ENCODE measurements at regions not wholly inside any gene's neighbourhood (a gene's known extent, or its start where the extent isn't known, plus 50 kb on each side); places are given as distances from the start of the nearest gene placed in this dataset.
"Not testable (repeated sequence)": the region's sequence is repeated elsewhere in the genome, so short reads cannot be mapped to it uniquely, and the experiment has no call there.

DNA sequence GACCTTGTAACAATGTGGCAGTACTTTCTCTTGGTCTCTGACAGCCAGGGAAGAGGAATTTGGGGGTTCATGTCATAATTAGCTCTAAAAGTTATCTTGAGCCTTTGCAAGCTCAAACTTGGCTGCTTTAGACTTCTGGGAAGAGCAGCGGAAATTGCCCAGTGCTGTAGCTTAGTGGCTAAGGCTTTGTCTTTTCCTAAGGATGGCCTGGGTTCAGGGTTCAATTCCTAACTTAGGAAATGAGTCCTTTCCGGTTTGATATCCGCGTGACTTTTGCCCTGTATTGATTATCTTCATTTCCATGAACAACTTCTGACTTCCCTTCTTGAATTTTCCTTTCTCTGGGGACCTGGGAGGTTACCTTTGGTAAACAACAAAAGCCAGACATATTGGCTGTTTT is 961.0 kb downstream of the CNTNAP5 start:
- POLR2A ChIA-PET: no interaction called here
- Mint-ChIP-seq H3K27me3 (ENCODE audit: low read depth) (peaks cover 2% of the 10 kb centered on the region; the same call in 1 of the 2 replicates), H3K27ac (no peak overlapping the region), H3K4me1 (peaks cover 6% of the 10 kb centered on the region), H3K4me3 (no peak overlapping the region), H3K36me3 (peaks cover 22% of the 10 kb centered on the region), H3K9me3 (peaks cover 38% of the 10 kb centered on the region)
- CTCF ChIA-PET: no interaction called here
- TF ChIP-seq NFYB (CRISPR knock-in tag; conservative IDR thresholded peaks at IDR 0.05; ENCODE audit: low read depth) (no peak), NFATC4 (CRISPR knock-in tag; IDR thresholded peaks at IDR 0.05) (no peak)
- TF ChIP-seq, protein P1, sequence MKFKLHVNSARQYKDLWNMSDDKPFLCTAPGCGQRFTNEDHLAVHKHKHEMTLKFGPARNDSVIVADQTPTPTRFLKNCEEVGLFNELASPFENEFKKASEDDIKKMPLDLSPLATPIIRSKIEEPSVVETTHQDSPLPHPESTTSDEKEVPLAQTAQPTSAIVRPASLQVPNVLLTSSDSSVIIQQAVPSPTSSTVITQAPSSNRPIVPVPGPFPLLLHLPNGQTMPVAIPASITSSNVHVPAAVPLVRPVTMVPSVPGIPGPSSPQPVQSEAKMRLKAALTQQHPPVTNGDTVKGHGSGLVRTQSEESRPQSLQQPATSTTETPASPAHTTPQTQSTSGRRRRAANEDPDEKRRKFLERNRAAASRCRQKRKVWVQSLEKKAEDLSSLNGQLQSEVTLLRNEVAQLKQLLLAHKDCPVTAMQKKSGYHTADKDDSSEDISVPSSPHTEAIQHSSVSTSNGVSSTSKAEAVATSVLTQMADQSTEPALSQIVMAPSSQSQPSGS (CRISPR knock-in tag; IDR thresholded peaks at IDR 0.05; ENCODE audit: borderline replicate concordance, low read depth): no peak
- TF ChIP-seq, protein P2, sequence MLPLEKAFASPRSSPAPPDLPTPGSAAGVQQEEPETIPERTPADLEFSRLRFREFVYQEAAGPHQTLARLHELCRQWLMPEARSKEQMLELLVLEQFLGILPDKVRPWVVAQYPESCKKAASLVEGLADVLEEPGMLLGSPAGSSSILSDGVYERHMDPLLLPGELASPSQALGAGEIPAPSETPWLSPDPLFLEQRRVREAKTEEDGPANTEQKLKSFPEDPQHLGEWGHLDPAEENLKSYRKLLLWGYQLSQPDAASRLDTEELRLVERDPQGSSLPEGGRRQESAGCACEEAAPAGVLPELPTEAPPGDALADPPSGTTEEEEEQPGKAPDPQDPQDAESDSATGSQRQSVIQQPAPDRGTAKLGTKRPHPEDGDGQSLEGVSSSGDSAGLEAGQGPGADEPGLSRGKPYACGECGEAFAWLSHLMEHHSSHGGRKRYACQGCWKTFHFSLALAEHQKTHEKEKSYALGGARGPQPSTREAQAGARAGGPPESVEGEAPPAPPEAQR (CRISPR knock-in tag; IDR thresholded peaks at IDR 0.05): no peak
- ATAC-seq (no peak), DNase-seq (ENCODE audit: low spot score) (no peak)

DNA sequence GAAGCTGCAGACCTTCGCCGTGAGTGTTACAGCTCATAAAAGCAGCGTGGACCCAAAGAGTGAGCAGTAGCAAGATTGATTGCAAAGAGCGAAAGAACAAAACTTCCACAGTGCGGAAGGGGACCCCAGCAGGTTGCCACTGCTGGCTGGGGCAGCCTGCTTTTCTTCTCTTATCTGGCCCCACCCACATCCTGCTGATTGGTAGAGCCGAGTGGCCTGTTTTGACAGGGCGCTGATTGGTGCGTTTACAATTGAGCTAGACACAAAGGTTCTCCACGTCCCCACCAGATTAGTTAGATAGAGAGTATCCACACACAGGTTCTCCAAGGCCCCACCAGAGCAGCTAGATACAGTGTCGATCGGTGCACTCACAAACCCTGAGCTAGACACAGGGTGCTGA is 961.8 kb downstream of the CNTNAP5 start:
- peak; percentile 46; the same call in 1 of the 2 replicates for TF ChIP-seq NFYB (CRISPR knock-in tag; conservative IDR thresholded peaks at IDR 0.05; ENCODE audit: low read depth)
- peak overlapping the region; percentile 70 for H3K27ac Mint-ChIP-seq
- H3K4me1 Mint-ChIP-seq; H3K4me3 Mint-ChIP-seq; DNase-seq (ENCODE audit: low spot score); POLR2A ChIA-PET; CTCF ChIA-PET; ATAC-seq; H3K27me3 Mint-ChIP-seq (ENCODE audit: low read depth): not testable (repeated sequence)
- H3K36me3 Mint-ChIP-seq: peaks cover 26% of the 10 kb centered on the region
- H3K9me3 Mint-ChIP-seq: peaks cover 38% of the 10 kb centered on the region

DNA sequence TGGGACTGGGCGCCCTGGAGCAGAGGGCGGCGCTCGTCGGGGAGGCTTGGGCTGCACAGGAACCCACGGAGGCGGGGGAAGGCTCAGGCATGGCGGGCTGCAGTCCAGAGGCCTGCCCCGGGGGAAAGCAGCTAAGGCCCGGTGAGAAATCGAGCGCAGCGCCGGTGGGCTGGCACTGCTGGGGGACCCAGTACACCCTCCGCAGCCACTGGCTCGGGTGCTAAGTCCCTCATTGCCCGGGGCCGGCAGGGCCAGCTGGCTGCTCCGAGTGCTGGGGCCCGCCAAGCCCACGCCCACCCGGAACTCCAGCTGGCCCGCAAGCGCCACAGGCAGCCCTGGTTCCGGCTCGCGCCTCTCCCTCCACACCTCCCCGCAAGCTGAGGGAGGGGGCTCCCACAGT is 962.3 kb downstream of the CNTNAP5 start:
- H3K4me1 Mint-ChIP-seq; DNase-seq (ENCODE audit: low spot score); H3K27ac Mint-ChIP-seq; CTCF ChIA-PET; H3K27me3 Mint-ChIP-seq (ENCODE audit: low read depth); ATAC-seq; POLR2A ChIA-PET; H3K4me3 Mint-ChIP-seq: not testable (repeated sequence)
- H3K9me3 Mint-ChIP-seq: peaks cover 41% of the 10 kb centered on the region
- H3K36me3 Mint-ChIP-seq: peaks cover 30% of the 10 kb centered on the region

DNA sequence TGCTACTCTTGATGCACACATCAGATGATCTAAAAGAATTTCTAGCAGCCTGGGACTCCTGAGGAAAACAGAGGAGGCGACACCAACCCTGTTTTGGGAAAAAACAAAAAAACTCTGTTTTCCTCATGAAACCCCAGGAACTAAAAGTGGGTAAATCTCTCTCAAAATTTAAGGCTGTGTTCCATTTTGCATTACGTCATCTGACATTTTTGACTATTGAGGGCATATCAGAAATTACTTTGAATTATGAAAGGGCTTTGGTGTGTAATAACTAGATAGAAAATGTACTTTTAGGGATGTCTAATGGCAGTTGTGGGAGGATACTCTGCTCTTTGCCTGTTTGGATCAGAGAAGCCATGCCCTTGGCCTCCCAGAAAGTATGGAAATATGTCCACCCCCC is 963.0 kb downstream of the CNTNAP5 start:
- no peak overlapping the region for H3K27ac Mint-ChIP-seq
- peaks cover 6% of the 10 kb centered on the region for H3K4me1 Mint-ChIP-seq
- peaks cover 37% of the 10 kb centered on the region for H3K36me3 Mint-ChIP-seq
- no peak overlapping the region for H3K4me3 Mint-ChIP-seq
- TF ChIP-seq MXD4 (CRISPR knock-in tag; IDR thresholded peaks at IDR 0.05; ENCODE audit: borderline replicate concordance) (no peak), SOX15 (CRISPR knock-in tag; IDR thresholded peaks at IDR 0.05) (no peak), TP53 (CRISPR knock-in tag; IDR thresholded peaks at IDR 0.05) (no peak), NR2C2 (CRISPR knock-in tag; IDR thresholded peaks at IDR 0.05) (no peak), HMGA2 (CRISPR knock-in tag; IDR thresholded peaks at IDR 0.05) (no peak), KAT7 (CRISPR knock-in tag; IDR thresholded peaks at IDR 0.05; ENCODE audit: borderline replicate concordance) (no peak), SMAD4 (CRISPR knock-in tag; IDR thresholded peaks at IDR 0.05) (no peak)
- TF ChIP-seq, protein P3, sequence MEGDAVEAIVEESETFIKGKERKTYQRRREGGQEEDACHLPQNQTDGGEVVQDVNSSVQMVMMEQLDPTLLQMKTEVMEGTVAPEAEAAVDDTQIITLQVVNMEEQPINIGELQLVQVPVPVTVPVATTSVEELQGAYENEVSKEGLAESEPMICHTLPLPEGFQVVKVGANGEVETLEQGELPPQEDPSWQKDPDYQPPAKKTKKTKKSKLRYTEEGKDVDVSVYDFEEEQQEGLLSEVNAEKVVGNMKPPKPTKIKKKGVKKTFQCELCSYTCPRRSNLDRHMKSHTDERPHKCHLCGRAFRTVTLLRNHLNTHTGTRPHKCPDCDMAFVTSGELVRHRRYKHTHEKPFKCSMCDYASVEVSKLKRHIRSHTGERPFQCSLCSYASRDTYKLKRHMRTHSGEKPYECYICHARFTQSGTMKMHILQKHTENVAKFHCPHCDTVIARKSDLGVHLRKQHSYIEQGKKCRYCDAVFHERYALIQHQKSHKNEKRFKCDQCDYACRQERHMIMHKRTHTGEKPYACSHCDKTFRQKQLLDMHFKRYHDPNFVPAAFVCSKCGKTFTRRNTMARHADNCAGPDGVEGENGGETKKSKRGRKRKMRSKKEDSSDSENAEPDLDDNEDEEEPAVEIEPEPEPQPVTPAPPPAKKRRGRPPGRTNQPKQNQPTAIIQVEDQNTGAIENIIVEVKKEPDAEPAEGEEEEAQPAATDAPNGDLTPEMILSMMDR (IDR thresholded peaks at IDR 0.05): no peak
- TF ChIP-seq, protein P4, sequence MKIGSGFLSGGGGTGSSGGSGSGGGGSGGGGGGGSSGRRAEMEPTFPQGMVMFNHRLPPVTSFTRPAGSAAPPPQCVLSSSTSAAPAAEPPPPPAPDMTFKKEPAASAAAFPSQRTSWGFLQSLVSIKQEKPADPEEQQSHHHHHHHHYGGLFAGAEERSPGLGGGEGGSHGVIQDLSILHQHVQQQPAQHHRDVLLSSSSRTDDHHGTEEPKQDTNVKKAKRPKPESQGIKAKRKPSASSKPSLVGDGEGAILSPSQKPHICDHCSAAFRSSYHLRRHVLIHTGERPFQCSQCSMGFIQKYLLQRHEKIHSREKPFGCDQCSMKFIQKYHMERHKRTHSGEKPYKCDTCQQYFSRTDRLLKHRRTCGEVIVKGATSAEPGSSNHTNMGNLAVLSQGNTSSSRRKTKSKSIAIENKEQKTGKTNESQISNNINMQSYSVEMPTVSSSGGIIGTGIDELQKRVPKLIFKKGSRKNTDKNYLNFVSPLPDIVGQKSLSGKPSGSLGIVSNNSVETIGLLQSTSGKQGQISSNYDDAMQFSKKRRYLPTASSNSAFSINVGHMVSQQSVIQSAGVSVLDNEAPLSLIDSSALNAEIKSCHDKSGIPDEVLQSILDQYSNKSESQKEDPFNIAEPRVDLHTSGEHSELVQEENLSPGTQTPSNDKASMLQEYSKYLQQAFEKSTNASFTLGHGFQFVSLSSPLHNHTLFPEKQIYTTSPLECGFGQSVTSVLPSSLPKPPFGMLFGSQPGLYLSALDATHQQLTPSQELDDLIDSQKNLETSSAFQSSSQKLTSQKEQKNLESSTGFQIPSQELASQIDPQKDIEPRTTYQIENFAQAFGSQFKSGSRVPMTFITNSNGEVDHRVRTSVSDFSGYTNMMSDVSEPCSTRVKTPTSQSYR (CRISPR knock-in tag; IDR thresholded peaks at IDR 0.05): no peak
- H3K27me3 Mint-ChIP-seq (ENCODE audit: low read depth): peaks cover 2% of the 10 kb centered on the region; the same call in 1 of the 2 replicates
- H3K9me3 Mint-ChIP-seq: peaks cover 48% of the 10 kb centered on the region
- ATAC-seq (no peak), DNase-seq (ENCODE audit: low spot score) (no peak)
- ChIA-PET CTCF (no interaction called here), POLR2A (no interaction called here)

All from WTC11 (cell line).